SK-N-SH (cell line): ENCODE measurements at regions not wholly inside any gene's neighbourhood (a gene's known extent, or its start where the extent isn't known, plus 50 kb on each side); places are given as distances from the start of the nearest gene placed in this dataset.

Experiments used
- CTCF ChIA-PET: fragments of 300-600, 350-600 bp; formaldehyde crosslinking; extraction: SDS; loops from one replicate; lab custom pipeline; 2021; lab: Yijun Ruan, JAX
- POLR2A ChIA-PET: fragments of 350-600 bp; sonication (Branson Sonifier 250); formaldehyde crosslinking; extraction: SDS; loops from one replicate; lab custom pipeline; 2020; ENCODE audit warnings: antibody characterized with exemption, inconsistent platforms; lab: Yijun Ruan, JAX
- DNase-seq: peaks from one replicate; pipeline ENCODE4 v3.0.0; 2012
- H2AFZ ChIP-seq: fragments of 200-600 bp; sonication (generic); 2 replicates; pipeline ENCODE4 v1.8.1; 2016; ENCODE audit warnings: antibody characterized with exemption, mild to moderate bottlenecking, low read depth
- H3F3A ChIP-seq: fragments of 200-600 bp; sonication (generic); replicated peaks from 2 replicates; pipeline ENCODE3; 2016; ENCODE audit warnings: antibody characterized with exemption, mild to moderate bottlenecking; ENCODE audit not compliant: insufficient read depth
- H3K27ac ChIP-seq, 2 experiments: fragments of 200-500 bp in 1 of 2; fragments of 200-600 bp in 1 of 2; sonication (Bioruptor generic) in 1 of 2; sonication (generic), shearing (Covaris generic) in 1 of 2; 2 replicates each; pipeline versions ENCODE4 v1.5.1 to v1.6.1; 2014 to 2016; ENCODE audit warnings: low read depth in 2 of 2, inconsistent platforms in 1 of 2, low read length in 1 of 2, mild to moderate bottlenecking in 1 of 2, mixed read lengths in 1 of 2
- H3K27me3 ChIP-seq: fragments of 200-600 bp; sonication (generic), shearing (Covaris generic); 2 replicates; pipeline ENCODE4 v1.6.1; 2016; ENCODE audit warnings: mixed run types; ENCODE audit not compliant: insufficient read depth
- H3K36me3 ChIP-seq, 2 experiments: fragments of 200-500 bp in 1 of 2; fragments of 200-600 bp in 1 of 2; sonication (Bioruptor generic) in 1 of 2; sonication (generic) in 1 of 2; replicated peaks in 1 of 2; 2 replicates each; pipeline versions ENCODE3 to v1.5.1; 2014 to 2016; ENCODE audit warnings: low read length in 1 of 2, mild to moderate bottlenecking in 1 of 2; ENCODE audit not compliant: insufficient read depth in 2 of 2, control insufficient read depth in 1 of 2
- H3K4me1 ChIP-seq, 2 experiments: fragments of 200-500 bp in 1 of 2; fragments of 200-600 bp in 1 of 2; sonication (Bioruptor generic) in 1 of 2; sonication (generic), shearing (Covaris generic) in 1 of 2; 2 replicates each; pipeline versions ENCODE4 v1.5.1 to v1.6.1; 2014 to 2016; ENCODE audit warnings: low read depth in 1 of 2, low read length in 1 of 2, mixed run types in 1 of 2; ENCODE audit not compliant: insufficient read depth in 2 of 2, control insufficient read depth in 1 of 2
- H3K4me2 ChIP-seq: fragments of 200-600 bp; sonication (generic), shearing (Covaris generic); 2 replicates; pipeline ENCODE4 v1.6.1; 2017; ENCODE audit warnings: mixed run types
- H3K4me3 ChIP-seq, 2 experiments: fragments of 200-500 bp in 1 of 2; fragments of 200-600 bp in 1 of 2; sonication (Bioruptor generic) in 1 of 2; sonication (generic), shearing (Covaris generic) in 1 of 2; 2 replicates each; pipeline versions ENCODE4 v1.5.1 to v1.8.1; 2014 to 2016; ENCODE audit warnings: low read depth in 2 of 2, inconsistent platforms in 1 of 2, low read length in 1 of 2, mild to moderate bottlenecking in 1 of 2, mixed read lengths in 1 of 2, moderate library complexity in 1 of 2
- H3K79me2 ChIP-seq: fragments of 200-600 bp; sonication (generic); 2 replicates; pipeline ENCODE4 v1.8.1; 2017; ENCODE audit warnings: mild to moderate bottlenecking; ENCODE audit not compliant: insufficient read depth
- H3K9ac ChIP-seq: fragments of 200-600 bp; sonication (generic); 2 replicates; pipeline ENCODE4 v1.6.1; 2017; ENCODE audit warnings: mixed run types
- H3K9me2 ChIP-seq: fragments of 200-600 bp; sonication (generic); 2 replicates; pipeline ENCODE4 v1.6.1; 2017; ENCODE audit warnings: mixed run types
- H3K9me3 ChIP-seq: fragments of 200-600 bp; sonication (generic); 2 replicates; pipeline ENCODE4 v1.6.1; 2017; ENCODE audit warnings: mixed run types, mild to moderate bottlenecking, moderate library complexity
- H4K20me1 ChIP-seq: fragments of 200-600 bp; sonication (generic); 2 replicates; pipeline ENCODE4 v1.6.1; 2017; ENCODE audit warnings: mild to moderate bottlenecking, mixed run types; ENCODE audit not compliant: insufficient read depth
- ELF1 ChIP-seq: IDR thresholded peaks from 2 replicates; pipeline ENCODE4 v1.4.0; 2012
- EP300 ChIP-seq, 2 experiments: IDR thresholded peaks; 2 replicates each; pipeline versions ENCODE4 v1.4.0 to v1.6.1; 2012; ENCODE audit warnings: borderline replicate concordance in 1 of 2, low read depth in 1 of 2, low read length in 1 of 2
- FOXJ3 ChIP-seq: sonication (generic); formaldehyde crosslinking; IDR thresholded peaks from 2 replicates; pipeline ENCODE4 v1.5.1; 2020; ENCODE audit warnings: mild to moderate bottlenecking, missing genetic modification reagents
- FOXM1 ChIP-seq: IDR thresholded peaks from 2 replicates; pipeline ENCODE4 v1.4.0; 2012; ENCODE audit warnings: low read depth, mild to moderate bottlenecking
- JUND ChIP-seq: IDR thresholded peaks from 2 replicates; pipeline ENCODE4 v1.4.0; 2012
- MEF2A ChIP-seq: IDR thresholded peaks from 2 replicates; pipeline ENCODE4 v1.4.0; 2012; ENCODE audit warnings: low read depth, borderline replicate concordance
- POLR2AphosphoS5 ChIP-seq: IDR thresholded peaks from 2 replicates; pipeline ENCODE4 v1.6.1; 2012; ENCODE audit warnings: low read depth, low read length
- RAD21 ChIP-seq: IDR thresholded peaks from 2 replicates; pipeline ENCODE4 v1.6.1; 2012; ENCODE audit warnings: mild to moderate bottlenecking, low read length
- RXRA ChIP-seq: IDR thresholded peaks from 2 replicates; pipeline ENCODE4 v1.4.0; 2012; ENCODE audit warnings: low read depth, mild to moderate bottlenecking, borderline replicate concordance
- SIN3A ChIP-seq: IDR thresholded peaks from 2 replicates; pipeline ENCODE4 v1.6.1; 2012; ENCODE audit warnings: low read depth, mild to moderate bottlenecking, low read length, moderate library complexity, borderline replicate concordance
- TCF12 ChIP-seq: IDR thresholded peaks from 2 replicates; pipeline ENCODE4 v1.4.0; 2012
- YY1 ChIP-seq: IDR thresholded peaks from 2 replicates; pipeline ENCODE4 v1.4.0; 2012; ENCODE audit warnings: low read depth, mild to moderate bottlenecking
- WGBS: methylation state at CpG from one replicate; pipeline ENCODE4 v1.1.6; 2017; ENCODE audit warnings: low lambda C conversion rate; 5-methylcytosine and 5-hydroxymethylcytosine counted together
- TF ChIP-seq, protein P1 (sequence below): IDR thresholded peaks from 2 replicates; pipeline ENCODE4 v1.4.0; 2012; ENCODE audit warnings: low read depth
- TF ChIP-seq, protein P2 (sequence below): IDR thresholded peaks from 2 replicates; pipeline ENCODE4 v1.4.0; 2012; ENCODE audit warnings: low read depth, borderline replicate concordance
- TF ChIP-seq, protein P3 (sequence below): fragments of 150-350 bp; IDR thresholded peaks from 2 replicates; pipeline ENCODE4 v1.6.1; 2017; ENCODE audit warnings: antibody characterized with exemption, low read length, low read depth, borderline replicate concordance
- TF ChIP-seq, protein P4 (sequence below): fragments of 150-350 bp; IDR thresholded peaks from 2 replicates; pipeline ENCODE4 v1.6.1; 2016; ENCODE audit warnings: mild to moderate bottlenecking, low read depth, low read length
- TF ChIP-seq, protein P5 (sequence below): IDR thresholded peaks from 2 replicates; pipeline ENCODE4; 2012

DNA sequence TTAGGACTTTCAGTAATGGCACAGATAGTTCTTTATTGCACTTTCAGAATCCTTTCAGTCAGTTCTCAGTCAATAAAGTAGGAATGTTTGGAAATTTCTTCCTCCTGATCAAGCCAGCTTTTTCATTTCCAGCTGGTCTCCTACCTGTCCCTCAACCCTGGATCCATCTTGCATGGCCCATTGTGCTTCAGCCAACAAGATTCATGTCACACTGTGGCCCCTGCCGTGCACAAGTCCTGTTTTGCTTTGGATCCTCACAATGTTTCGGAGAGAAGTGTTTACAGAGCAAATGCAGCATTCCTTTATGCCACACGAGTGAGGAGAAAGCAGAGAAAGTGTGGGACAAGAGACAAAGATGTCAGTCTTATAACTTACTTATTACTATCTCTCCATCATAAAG lies 1694.7 kb upstream of the LRRTM3 start:
- Histone ChIP-seq H3F3A (no peaks in the 10 kb centered on the region), H3K4me3 (no peak overlapping the region), H3K4me1 (no peaks in the 10 kb centered on the region), H3K36me3 (no peaks in the 10 kb centered on the region), H3K4me2 (no peak overlapping the region), H3K27me3 (no peaks in the 10 kb centered on the region), H3K9me3 (no peaks in the 10 kb centered on the region), H3K27ac (no peak overlapping the region), H3K9ac (no peak overlapping the region), H3K9me2 (no peaks in the 10 kb centered on the region), H4K20me1 (no peaks in the 10 kb centered on the region), H3K79me2 (no peaks in the 10 kb centered on the region), H2AFZ (no peak overlapping the region)
- 31% methylated on average over 3 of the region's 3 CpGs for WGBS
- CTCF ChIA-PET, result interaction anchor here (0.7 kb wide), 1 partner anchor 1465 kb away, joined by 3 read pairs; no protein-coding TSS in a partner anchor
- POLR2A ChIA-PET, result no interaction called here
- TF ChIP-seq, protein P1, sequence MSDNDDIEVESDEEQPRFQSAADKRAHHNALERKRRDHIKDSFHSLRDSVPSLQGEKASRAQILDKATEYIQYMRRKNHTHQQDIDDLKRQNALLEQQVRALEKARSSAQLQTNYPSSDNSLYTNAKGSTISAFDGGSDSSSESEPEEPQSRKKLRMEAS, result no peak
- DNase-seq, result no peak

DNA sequence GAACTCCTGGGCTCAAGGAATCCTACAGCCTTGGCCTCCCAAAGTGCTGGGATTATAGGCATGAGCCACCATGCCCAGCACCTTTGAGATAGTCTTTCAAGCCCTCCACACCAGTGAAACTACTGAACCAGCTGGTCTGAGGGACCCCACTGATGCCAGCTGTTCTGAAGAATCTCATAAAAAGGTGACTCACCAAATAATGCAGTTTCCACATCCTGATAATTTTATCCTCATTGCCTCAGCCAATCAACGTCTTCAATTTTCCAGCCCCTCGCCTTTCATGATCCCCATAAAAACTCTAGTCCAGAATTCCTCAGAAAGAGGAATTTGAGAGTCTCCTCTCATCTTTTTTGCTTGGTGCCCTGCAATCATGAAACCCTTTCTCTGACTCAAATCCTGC lies 1691.6 kb upstream of the LRRTM3 start:
- H3K9me3 ChIP-seq, result no peaks in the 10 kb centered on the region
- H3K9me2 ChIP-seq, result no peaks in the 10 kb centered on the region
- ChIA-PET CTCF (interaction anchor here (0.8 kb wide), 1 partner anchor 11 kb away, joined by 3 read pairs; no protein-coding TSS in a partner anchor), POLR2A (no interaction called here)
- H3K4me1 ChIP-seq, result no peaks in the 10 kb centered on the region
- whole genome bisulfite sequencing, result 61% methylated on average over 2 of the region's 2 CpGs
- no peak overlapping the region for H3K27ac ChIP-seq
- no peak overlapping the region for H3K4me2 ChIP-seq
- H3K27me3 ChIP-seq, result no peaks in the 10 kb centered on the region
- H3K4me3 ChIP-seq, result no peak overlapping the region
- no peaks in the 10 kb centered on the region for H4K20me1 ChIP-seq
- H2AFZ ChIP-seq, result no peak overlapping the region
- H3K79me2 ChIP-seq, result no peaks in the 10 kb centered on the region
- DNase-seq, result no peak
- H3K36me3 ChIP-seq, result no peaks in the 10 kb centered on the region
- no peaks in the 10 kb centered on the region for H3F3A ChIP-seq
- no peak for TF ChIP-seq RAD21
- no peak for TF ChIP-seq SIN3A
- no peak for TF ChIP-seq JUND
- no peak for TF ChIP-seq YY1
- no peak for TF ChIP-seq MEF2A
- TF ChIP-seq POLR2AphosphoS5, result no peak
- no peak for TF ChIP-seq ELF1
- TF ChIP-seq, protein P2, sequence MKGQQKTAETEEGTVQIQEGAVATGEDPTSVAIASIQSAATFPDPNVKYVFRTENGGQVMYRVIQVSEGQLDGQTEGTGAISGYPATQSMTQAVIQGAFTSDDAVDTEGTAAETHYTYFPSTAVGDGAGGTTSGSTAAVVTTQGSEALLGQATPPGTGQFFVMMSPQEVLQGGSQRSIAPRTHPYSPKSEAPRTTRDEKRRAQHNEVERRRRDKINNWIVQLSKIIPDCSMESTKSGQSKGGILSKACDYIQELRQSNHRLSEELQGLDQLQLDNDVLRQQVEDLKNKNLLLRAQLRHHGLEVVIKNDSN, result no peak
- TF ChIP-seq FOXJ3 (CRISPR knock-in tag), result no peak
- no peak for TF ChIP-seq RXRA
- no peak for TF ChIP-seq FOXM1
- TF ChIP-seq, protein P3, sequence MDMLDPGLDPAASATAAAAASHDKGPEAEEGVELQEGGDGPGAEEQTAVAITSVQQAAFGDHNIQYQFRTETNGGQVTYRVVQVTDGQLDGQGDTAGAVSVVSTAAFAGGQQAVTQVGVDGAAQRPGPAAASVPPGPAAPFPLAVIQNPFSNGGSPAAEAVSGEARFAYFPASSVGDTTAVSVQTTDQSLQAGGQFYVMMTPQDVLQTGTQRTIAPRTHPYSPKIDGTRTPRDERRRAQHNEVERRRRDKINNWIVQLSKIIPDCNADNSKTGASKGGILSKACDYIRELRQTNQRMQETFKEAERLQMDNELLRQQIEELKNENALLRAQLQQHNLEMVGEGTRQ, result no peak
- no peak for TF ChIP-seq EP300 (IDR thresholded peaks at IDR 0.05; ENCODE audit: borderline replicate concordance in 1 of 2, low read depth in 1 of 2, low read length in 1 of 2)
- no peak for TF ChIP-seq TCF12
- TF ChIP-seq, protein P4, sequence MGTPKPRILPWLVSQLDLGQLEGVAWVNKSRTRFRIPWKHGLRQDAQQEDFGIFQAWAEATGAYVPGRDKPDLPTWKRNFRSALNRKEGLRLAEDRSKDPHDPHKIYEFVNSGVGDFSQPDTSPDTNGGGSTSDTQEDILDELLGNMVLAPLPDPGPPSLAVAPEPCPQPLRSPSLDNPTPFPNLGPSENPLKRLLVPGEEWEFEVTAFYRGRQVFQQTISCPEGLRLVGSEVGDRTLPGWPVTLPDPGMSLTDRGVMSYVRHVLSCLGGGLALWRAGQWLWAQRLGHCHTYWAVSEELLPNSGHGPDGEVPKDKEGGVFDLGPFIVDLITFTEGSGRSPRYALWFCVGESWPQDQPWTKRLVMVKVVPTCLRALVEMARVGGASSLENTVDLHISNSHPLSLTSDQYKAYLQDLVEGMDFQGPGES, result no peak
- TF ChIP-seq, protein P5, sequence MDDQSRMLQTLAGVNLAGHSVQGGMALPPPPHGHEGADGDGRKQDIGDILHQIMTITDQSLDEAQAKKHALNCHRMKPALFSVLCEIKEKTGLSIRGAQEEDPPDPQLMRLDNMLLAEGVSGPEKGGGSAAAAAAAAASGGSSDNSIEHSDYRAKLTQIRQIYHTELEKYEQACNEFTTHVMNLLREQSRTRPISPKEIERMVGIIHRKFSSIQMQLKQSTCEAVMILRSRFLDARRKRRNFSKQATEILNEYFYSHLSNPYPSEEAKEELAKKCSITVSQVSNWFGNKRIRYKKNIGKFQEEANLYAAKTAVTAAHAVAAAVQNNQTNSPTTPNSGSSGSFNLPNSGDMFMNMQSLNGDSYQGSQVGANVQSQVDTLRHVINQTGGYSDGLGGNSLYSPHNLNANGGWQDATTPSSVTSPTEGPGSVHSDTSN, result no peak
- no peak overlapping the region for H3K9ac ChIP-seq
